ENCODE measurements at regions not wholly inside any gene's neighbourhood (a gene's known extent, or its start where the extent isn't known, plus 50 kb on each side); places are given as distances from the start of the nearest gene placed in this dataset.

DNA sequence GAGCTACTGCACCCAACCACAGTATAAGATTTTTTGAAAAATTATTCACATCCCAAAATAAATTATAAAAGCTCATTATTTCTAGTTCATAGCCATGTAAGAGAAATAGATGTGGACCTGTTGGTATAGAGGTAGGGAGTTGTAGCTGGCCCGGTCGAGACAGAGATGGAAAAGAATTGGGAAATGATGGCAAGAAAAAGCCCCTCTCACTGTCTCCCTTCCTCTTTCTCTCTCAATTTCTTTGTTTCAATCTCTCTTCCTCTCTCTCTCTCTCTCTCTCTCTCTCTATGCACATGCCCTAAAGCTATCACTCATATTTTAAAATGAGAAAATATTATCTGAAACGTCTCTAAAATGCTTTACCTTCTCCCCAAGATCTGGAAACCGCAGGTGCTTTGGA is 80.7 kb upstream of the CD83 start:
- Histone ChIP-seq H3K9me3 (ENCODE audit: control insufficient read depth in 2 of 3, insufficient read depth in 1 of 3, low read length in 3 of 3) (no peaks in the 10 kb centered on the region), H3K9ac (ENCODE audit: low read length in 3 of 3) (no peak overlapping the region), H3K4me3 (ENCODE audit: low read length in 3 of 3) (no peak overlapping the region), H3K4me1 (ENCODE audit: control insufficient read depth in 2 of 3, insufficient read depth in 2 of 3, low read depth in 1 of 3, low read length in 3 of 3) (peaks cover 0 to 6% (median 0%) of the 10 kb centered on the region in 3 donors), H3K27me3 (ENCODE audit: control insufficient read depth, insufficient read depth, low read length) (no peaks in the 10 kb centered on the region), H3K27ac (ENCODE audit: low read depth in 2 of 2, low read length in 2 of 2) (no peak overlapping the region), H3K36me3 (ENCODE audit: control insufficient read depth in 2 of 3, insufficient read depth in 3 of 3, low read length in 3 of 3) (no peaks in the 10 kb centered on the region)
- FAIRE-seq (no peak), DNase-seq (no peak)
- TF ChIP-seq, protein P1, sequence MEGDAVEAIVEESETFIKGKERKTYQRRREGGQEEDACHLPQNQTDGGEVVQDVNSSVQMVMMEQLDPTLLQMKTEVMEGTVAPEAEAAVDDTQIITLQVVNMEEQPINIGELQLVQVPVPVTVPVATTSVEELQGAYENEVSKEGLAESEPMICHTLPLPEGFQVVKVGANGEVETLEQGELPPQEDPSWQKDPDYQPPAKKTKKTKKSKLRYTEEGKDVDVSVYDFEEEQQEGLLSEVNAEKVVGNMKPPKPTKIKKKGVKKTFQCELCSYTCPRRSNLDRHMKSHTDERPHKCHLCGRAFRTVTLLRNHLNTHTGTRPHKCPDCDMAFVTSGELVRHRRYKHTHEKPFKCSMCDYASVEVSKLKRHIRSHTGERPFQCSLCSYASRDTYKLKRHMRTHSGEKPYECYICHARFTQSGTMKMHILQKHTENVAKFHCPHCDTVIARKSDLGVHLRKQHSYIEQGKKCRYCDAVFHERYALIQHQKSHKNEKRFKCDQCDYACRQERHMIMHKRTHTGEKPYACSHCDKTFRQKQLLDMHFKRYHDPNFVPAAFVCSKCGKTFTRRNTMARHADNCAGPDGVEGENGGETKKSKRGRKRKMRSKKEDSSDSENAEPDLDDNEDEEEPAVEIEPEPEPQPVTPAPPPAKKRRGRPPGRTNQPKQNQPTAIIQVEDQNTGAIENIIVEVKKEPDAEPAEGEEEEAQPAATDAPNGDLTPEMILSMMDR (IDR thresholded peaks at IDR 0.05; ENCODE audit: borderline replicate concordance, extremely low read depth, insufficient read depth): no peak
- intact Hi-C loops (cut with DNase I): no loop called here

DNA sequence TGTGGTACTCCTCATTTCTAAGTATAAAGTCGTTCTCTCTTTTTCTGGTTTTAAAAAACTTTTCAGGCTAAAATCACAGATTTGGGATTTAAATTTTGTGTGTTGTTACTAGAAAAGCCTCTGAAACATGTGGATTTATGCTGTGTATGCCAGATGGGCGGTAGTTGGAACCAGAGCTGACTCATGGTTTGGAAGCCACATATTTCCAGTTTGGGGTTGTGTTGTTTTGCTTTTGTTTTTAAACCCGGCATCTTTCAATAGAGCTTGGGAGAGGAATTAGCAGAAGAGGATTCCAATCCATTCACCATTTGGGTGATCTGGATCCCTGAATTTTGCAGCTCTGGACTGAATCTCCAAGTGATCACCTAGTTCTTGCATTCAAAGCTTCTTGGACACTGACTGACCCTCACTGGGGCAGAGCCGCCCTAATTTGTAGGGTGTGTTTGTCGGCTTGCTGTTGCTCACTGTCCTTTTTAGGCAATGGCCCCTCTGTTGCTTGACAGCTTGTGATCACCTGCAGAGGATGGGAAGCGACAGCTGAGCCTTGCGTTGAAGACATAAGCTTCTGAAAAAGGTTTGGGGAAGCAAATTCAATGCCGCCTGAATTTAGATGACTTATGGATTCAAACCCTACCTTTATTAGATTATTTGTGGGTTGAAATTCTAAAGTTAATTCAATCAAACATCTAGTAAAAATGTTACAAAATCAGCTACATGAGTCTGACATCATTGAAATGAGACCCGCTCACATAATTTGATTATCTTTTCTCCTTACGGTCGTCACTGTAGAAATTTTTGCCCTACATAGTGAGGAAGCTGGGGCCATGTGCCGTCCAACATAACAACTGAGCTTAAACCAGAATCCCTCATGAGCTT is 79.9 kb upstream of the CD83 start:
- FAIRE-seq (no peak), DNase-seq (no peak)
- Histone ChIP-seq H3K27ac (ENCODE audit: low read depth in 2 of 2, low read length in 2 of 2) (no peak overlapping the region), H3K27me3 (ENCODE audit: control insufficient read depth, insufficient read depth, low read length) (no peaks in the 10 kb centered on the region), H3K4me3 (ENCODE audit: low read length in 3 of 3) (no peak overlapping the region), H3K9me3 (ENCODE audit: control insufficient read depth in 2 of 3, insufficient read depth in 1 of 3, low read length in 3 of 3) (no peaks in the 10 kb centered on the region), H3K9ac (ENCODE audit: low read length in 3 of 3) (no peak overlapping the region), H3K36me3 (ENCODE audit: control insufficient read depth in 2 of 3, insufficient read depth in 3 of 3, low read length in 3 of 3) (no peaks in the 10 kb centered on the region), H3K4me1 (ENCODE audit: control insufficient read depth in 2 of 3, insufficient read depth in 2 of 3, low read depth in 1 of 3, low read length in 3 of 3) (peaks cover 0 to 6% (median 0%) of the 10 kb centered on the region in 3 donors)
- TF ChIP-seq, protein P1 (IDR thresholded peaks at IDR 0.05; ENCODE audit: borderline replicate concordance, extremely low read depth, insufficient read depth): no peak
- intact Hi-C loops (cut with DNase I): no loop called here

DNA sequence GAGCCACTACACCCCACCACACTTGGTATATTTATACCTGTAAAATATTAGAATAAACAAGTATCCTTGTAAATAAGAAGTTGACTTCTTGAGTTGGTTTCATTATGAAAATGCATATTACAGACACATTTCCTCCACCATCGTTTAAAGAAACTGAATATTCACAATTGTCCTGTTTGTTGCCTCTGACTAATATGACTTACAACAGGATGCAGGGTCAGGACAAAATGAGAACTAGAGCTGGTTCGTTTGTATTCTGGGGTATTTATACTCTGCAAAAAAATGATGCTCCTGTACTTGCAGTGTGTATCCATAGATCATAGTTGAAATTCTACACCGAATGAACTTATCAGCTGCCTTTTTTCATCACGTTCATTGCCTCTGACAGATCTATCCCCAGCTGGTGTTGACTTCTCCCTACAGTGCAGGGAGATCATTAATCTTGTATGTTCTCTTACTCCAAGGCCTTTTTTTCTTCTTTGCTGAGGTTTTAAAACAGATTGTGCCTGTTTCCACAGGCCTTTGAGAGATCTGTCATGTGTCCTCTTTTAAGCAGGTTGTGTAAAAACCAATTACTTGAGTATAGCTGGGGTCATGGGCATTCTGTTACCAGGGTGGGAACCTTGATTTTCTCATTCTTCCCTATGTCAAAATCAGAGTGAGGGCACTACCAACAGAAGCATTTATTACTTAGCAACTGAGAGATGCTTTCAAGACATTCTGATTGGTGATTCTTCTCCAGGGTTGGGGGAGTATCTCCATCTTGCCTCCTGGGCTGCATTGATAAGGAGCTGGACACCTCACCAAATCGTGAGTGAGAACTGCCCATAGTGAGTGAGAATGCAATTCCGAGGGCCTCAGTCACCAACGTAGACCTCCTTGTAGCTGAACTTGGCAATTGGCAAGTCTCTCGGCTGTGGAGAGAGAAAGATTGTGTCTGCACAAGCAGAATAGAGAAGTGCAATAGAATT is 78.8 kb upstream of the CD83 start:
- peak in 2 of 5 donors; percentile 36 to 72 for DNase-seq
- no peak overlapping the region for H3K27ac ChIP-seq (ENCODE audit: low read depth in 2 of 2, low read length in 2 of 2)
- TF ChIP-seq, protein P1 (IDR thresholded peaks at IDR 0.05; ENCODE audit: borderline replicate concordance, extremely low read depth, insufficient read depth): no peak

More for the DNA sequence above, 78.8 kb upstream of the CD83 start:
- Histone ChIP-seq H3K4me1 (ENCODE audit: control insufficient read depth in 2 of 3, insufficient read depth in 2 of 3, low read depth in 1 of 3, low read length in 3 of 3) (peaks cover 0 to 6% (median 0%) of the 10 kb centered on the region in 3 donors), H3K9me3 (ENCODE audit: control insufficient read depth in 2 of 3, insufficient read depth in 1 of 3, low read length in 3 of 3) (no peaks in the 10 kb centered on the region), H3K9ac (ENCODE audit: low read length in 3 of 3) (no peak overlapping the region), H3K36me3 (ENCODE audit: control insufficient read depth in 2 of 3, insufficient read depth in 3 of 3, low read length in 3 of 3) (no peaks in the 10 kb centered on the region), H3K4me3 (ENCODE audit: low read length in 3 of 3) (no peak overlapping the region), H3K27me3 (ENCODE audit: control insufficient read depth, insufficient read depth, low read length) (no peaks in the 10 kb centered on the region)
- intact Hi-C loops (cut with DNase I): no loop called here
- no peak for FAIRE-seq

Data from kidney (tissue), 13 donors.